ENCODE measurements at regions not wholly inside any gene's neighbourhood (a gene's known extent, or its start where the extent isn't known, plus 50 kb on each side); places are given as distances from the start of the nearest gene placed in this dataset.

DNA sequence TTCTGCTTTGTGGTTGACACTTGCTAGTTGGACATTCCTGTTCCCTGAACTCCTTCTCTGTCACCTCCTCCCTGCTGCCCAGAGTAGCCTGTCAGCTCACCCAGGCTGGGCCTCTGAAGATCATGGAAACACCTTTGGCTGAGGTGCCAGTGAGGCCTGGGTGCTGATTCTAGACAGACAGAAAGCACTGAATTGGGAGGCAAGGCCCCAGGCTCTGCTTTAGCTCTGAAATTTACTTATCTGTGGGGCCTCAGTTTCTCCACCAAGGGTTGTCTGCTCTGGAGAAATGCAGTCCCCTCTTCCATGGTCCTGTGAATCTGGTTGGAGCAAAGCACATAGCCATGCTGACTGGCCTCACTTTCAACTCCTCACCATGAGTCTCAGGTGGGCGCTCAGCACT, 104.6 kb upstream of the SIX3 start:
- Histone ChIP-seq H4K20me1 (ENCODE audit: insufficient read depth, low read length) (no peaks in the 10 kb centered on the region), H3K27me3 (ENCODE audit: insufficient read depth, low read length, poor library complexity) (no peaks in the 10 kb centered on the region), H3K4me1 (ENCODE audit: insufficient read depth, low read length) (peaks cover 11% of the 10 kb centered on the region), H3K27ac (ENCODE audit: low read length) (no peak overlapping the region), H3K9ac (ENCODE audit: low read depth, low read length) (no peak overlapping the region), H3K79me2 (ENCODE audit: insufficient read depth, low read length) (no peaks in the 10 kb centered on the region), H2AFZ (ENCODE audit: low read depth, low read length) (no peak overlapping the region), H3K4me3 (ENCODE audit: low read depth in 1 of 2, low read length in 2 of 2) (no peak overlapping the region), H3K36me3 (ENCODE audit: insufficient read depth, low read length) (no peaks in the 10 kb centered on the region), H3K9me3 (ENCODE audit: insufficient read depth, low read length, severe bottlenecking) (no peaks in the 10 kb centered on the region), H3K4me2 (ENCODE audit: insufficient read depth, low read length) (no peak overlapping the region)
- no peak for TF ChIP-seq EZH2 (IDR thresholded peaks at IDR 0.05; ENCODE audit: borderline replicate concordance, low read depth, low read length, severe bottlenecking)
- DNase-seq: no peak
- no peak for ATAC-seq (ENCODE audit: insufficient read depth, low read depth)

DNA sequence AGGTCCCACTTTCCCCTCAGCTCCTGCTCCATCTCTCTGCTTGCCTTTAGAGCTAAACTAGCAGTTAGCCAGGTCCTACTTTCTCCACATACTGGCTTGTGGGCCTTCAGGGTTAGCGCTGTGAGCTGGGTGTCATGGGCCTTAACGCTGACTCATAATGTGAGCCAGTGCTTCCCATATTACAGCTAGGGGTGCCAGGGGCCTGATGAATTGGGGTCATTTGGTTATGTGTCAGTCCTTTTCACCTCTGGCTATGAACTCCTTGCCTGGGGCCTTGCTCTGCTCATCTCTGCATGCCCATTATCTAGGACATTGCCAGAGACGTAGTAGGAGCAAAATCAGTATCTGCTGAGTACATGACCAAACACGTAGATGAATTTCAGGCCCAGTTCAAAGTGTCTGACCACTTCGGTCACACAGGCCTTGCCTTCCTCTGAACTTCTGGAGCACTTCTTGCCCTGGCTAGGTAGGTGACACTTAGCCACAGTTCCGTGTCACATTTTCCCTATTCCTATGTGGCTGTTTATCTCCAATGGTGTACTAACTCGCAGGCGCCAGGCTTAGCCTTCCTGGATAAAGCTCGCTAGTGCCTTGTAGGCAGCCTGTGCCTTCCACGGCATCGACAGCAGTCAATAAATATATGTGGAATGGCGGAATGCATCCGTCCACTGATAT, 103.2 kb upstream of the SIX3 start:
- no peaks in the 10 kb centered on the region for H3K79me2 ChIP-seq (ENCODE audit: insufficient read depth, low read length)
- no peak for DNase-seq
- H3K4me2 ChIP-seq (ENCODE audit: insufficient read depth, low read length): no peak overlapping the region
- peaks cover 11% of the 10 kb centered on the region for H3K4me1 ChIP-seq (ENCODE audit: insufficient read depth, low read length)
- no peaks in the 10 kb centered on the region for H3K36me3 ChIP-seq (ENCODE audit: insufficient read depth, low read length)
- H2AFZ ChIP-seq (ENCODE audit: low read depth, low read length): no peak overlapping the region
- H3K27me3 ChIP-seq (ENCODE audit: insufficient read depth, low read length, poor library complexity): no peaks in the 10 kb centered on the region
- no peak overlapping the region for H3K27ac ChIP-seq (ENCODE audit: low read length)
- ATAC-seq (ENCODE audit: insufficient read depth, low read depth): no peak
- TF ChIP-seq, protein P1, sequence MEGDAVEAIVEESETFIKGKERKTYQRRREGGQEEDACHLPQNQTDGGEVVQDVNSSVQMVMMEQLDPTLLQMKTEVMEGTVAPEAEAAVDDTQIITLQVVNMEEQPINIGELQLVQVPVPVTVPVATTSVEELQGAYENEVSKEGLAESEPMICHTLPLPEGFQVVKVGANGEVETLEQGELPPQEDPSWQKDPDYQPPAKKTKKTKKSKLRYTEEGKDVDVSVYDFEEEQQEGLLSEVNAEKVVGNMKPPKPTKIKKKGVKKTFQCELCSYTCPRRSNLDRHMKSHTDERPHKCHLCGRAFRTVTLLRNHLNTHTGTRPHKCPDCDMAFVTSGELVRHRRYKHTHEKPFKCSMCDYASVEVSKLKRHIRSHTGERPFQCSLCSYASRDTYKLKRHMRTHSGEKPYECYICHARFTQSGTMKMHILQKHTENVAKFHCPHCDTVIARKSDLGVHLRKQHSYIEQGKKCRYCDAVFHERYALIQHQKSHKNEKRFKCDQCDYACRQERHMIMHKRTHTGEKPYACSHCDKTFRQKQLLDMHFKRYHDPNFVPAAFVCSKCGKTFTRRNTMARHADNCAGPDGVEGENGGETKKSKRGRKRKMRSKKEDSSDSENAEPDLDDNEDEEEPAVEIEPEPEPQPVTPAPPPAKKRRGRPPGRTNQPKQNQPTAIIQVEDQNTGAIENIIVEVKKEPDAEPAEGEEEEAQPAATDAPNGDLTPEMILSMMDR (IDR thresholded peaks at IDR 0.05; ENCODE audit: borderline replicate concordance, extremely low read depth, low read length, poor library complexity, severe bottlenecking): no peak
- TF ChIP-seq EZH2 (IDR thresholded peaks at IDR 0.05; ENCODE audit: borderline replicate concordance, low read depth, low read length, severe bottlenecking): no peak
- no peak overlapping the region for H3K9ac ChIP-seq (ENCODE audit: low read depth, low read length)
- no peaks in the 10 kb centered on the region for H3K9me3 ChIP-seq (ENCODE audit: insufficient read depth, low read length, severe bottlenecking)
- H3K4me3 ChIP-seq (ENCODE audit: low read depth in 1 of 2, low read length in 2 of 2): no peak overlapping the region
- no peaks in the 10 kb centered on the region for H4K20me1 ChIP-seq (ENCODE audit: insufficient read depth, low read length)

DNA sequence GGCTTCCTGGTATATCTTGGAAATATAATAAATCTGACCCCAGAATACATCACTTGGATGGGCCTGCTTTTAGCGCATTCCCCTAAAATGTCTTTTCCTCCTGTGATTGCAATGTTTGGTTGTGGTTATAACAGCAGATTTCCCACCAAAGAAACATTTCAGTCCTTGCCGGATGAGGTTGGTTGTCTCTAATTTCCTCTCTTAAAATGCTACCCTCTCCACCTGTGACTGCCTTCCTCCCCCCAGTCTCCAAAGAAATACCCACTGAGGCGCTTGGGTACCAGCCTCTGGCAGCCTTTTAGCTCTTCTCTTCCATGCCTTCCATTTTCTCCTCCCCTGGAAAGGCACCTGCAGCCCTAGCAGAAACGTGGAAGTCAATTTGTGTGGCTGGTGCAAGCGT, 102.1 kb upstream of the SIX3 start:
- peak; percentile 35 for DNase-seq
- no peaks in the 10 kb centered on the region for H3K9me3 ChIP-seq (ENCODE audit: insufficient read depth, low read length, severe bottlenecking)
- H2AFZ ChIP-seq (ENCODE audit: low read depth, low read length): no peak overlapping the region
- no peaks in the 10 kb centered on the region for H3K79me2 ChIP-seq (ENCODE audit: insufficient read depth, low read length)
- H3K27ac ChIP-seq (ENCODE audit: low read length): no peak overlapping the region
- H3K27me3 ChIP-seq (ENCODE audit: insufficient read depth, low read length, poor library complexity): no peaks in the 10 kb centered on the region
- no peaks in the 10 kb centered on the region for H3K36me3 ChIP-seq (ENCODE audit: insufficient read depth, low read length)
- peaks cover 11% of the 10 kb centered on the region for H3K4me1 ChIP-seq (ENCODE audit: insufficient read depth, low read length)
- no peak overlapping the region for H3K9ac ChIP-seq (ENCODE audit: low read depth, low read length)
- H3K4me2 ChIP-seq (ENCODE audit: insufficient read depth, low read length): no peak overlapping the region
- no peaks in the 10 kb centered on the region for H4K20me1 ChIP-seq (ENCODE audit: insufficient read depth, low read length)
- TF ChIP-seq EZH2 (IDR thresholded peaks at IDR 0.05; ENCODE audit: borderline replicate concordance, low read depth, low read length, severe bottlenecking): no peak
- TF ChIP-seq, protein P1 (IDR thresholded peaks at IDR 0.05; ENCODE audit: borderline replicate concordance, extremely low read depth, low read length, poor library complexity, severe bottlenecking): no peak
- peak; percentile 92 for ATAC-seq (ENCODE audit: insufficient read depth, low read depth)
- H3K4me3 ChIP-seq (ENCODE audit: low read depth in 1 of 2, low read length in 2 of 2): no peak overlapping the region

DNA sequence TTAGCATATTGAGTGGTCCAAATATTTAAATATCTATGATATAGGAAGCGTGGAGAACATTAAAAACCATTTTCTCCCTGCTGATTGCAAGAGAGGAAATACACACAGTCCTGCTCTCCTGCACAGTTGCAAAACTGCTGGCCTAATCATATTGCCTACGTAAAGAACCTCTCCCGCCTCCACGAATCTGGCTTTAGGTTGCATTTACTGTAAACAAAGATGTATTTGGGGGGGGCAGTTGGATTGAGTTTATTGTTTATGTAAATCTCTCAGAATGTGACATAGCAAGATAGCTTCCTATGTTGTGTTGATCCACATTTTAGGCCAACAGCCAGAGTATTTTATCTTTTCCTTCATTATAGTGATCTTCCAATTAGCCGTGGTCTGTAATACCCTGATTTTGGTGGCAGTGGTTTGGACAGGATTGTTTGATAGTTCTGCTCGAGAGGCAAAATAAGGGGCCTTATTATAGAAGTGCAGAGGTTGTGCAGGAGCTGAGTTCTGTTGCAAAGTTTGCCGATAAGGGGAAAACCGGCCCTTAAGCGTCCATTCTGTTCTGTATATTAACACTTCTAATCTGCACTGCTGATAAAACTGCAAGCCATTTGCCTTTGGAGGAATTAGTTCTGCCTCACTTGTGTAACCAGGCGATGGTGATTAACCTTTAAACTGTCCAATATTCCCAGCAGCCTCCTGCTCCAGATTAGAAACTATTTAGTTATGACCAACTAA, 101.6 kb upstream of the SIX3 start:
- Histone ChIP-seq H3K27ac (ENCODE audit: low read length) (no peak overlapping the region), H3K79me2 (ENCODE audit: insufficient read depth, low read length) (no peaks in the 10 kb centered on the region), H3K4me2 (ENCODE audit: insufficient read depth, low read length) (no peak overlapping the region), H4K20me1 (ENCODE audit: insufficient read depth, low read length) (no peaks in the 10 kb centered on the region), H3K4me1 (ENCODE audit: insufficient read depth, low read length) (peaks cover 11% of the 10 kb centered on the region), H3K36me3 (ENCODE audit: insufficient read depth, low read length) (no peaks in the 10 kb centered on the region), H3K9me3 (ENCODE audit: insufficient read depth, low read length, severe bottlenecking) (no peaks in the 10 kb centered on the region), H3K9ac (ENCODE audit: low read depth, low read length) (no peak overlapping the region), H2AFZ (ENCODE audit: low read depth, low read length) (no peak overlapping the region), H3K27me3 (ENCODE audit: insufficient read depth, low read length, poor library complexity) (no peaks in the 10 kb centered on the region), H3K4me3 (ENCODE audit: low read depth in 1 of 2, low read length in 2 of 2) (no peak overlapping the region)
- DNase-seq (no peak), ATAC-seq (ENCODE audit: insufficient read depth, low read depth) (peak; percentile 33; the same call in 1 of the 3 replicates)
- no peak for TF ChIP-seq EZH2 (IDR thresholded peaks at IDR 0.05; ENCODE audit: borderline replicate concordance, low read depth, low read length, severe bottlenecking)
- TF ChIP-seq, protein P1 (IDR thresholded peaks at IDR 0.05; ENCODE audit: borderline replicate concordance, extremely low read depth, low read length, poor library complexity, severe bottlenecking): no peak
